K562 (cell line): ENCODE measurements at regions not wholly inside any gene's neighbourhood (a gene's known extent, or its start where the extent isn't known, plus 50 kb on each side); places are given as distances from the start of the nearest gene placed in this dataset.

Experiments used
- ATAC-seq: fragments of 200-7000 bp; cut with Tn5 transposase; 3 replicates; pipeline ENCODE4 v1.9.1; 2020; ENCODE audit warnings: moderate library complexity
- BruUV-seq: library from RNA; stranded (reverse); fragments of 400-500 nt; replicated peaks from 2 replicates; lab custom pipeline; 2021; lab: Mats Ljungman, UMichigan
- CTCF ChIA-PET: fragments of 300-600 bp; formaldehyde crosslinking; extraction: SDS; loops from one replicate; lab custom pipeline; 2021; ENCODE audit warnings: low intra/inter-chr PET ratio; lab: Yijun Ruan, JAX
- POLR2A ChIA-PET: fragments of 300-600, 350-650 bp; sonication (Branson Sonifier 250); formaldehyde crosslinking; extraction: SDS; loops from one replicate; lab custom pipeline; 2021; ENCODE audit warnings: antibody characterized with exemption, inconsistent platforms; lab: Yijun Ruan, JAX
- DNase-seq, 4 experiments: peaks; one replicate each; pipeline versions ENCODE4 v3.0.0 to v3.0.0-alpha.2; 2011 to 2018; ENCODE audit warnings: low spot score in 3 of 4, mixed read lengths in 3 of 4; ENCODE audit errors: extremely low read depth in 1 of 4
- FAIRE-seq: peaks from 2 replicates; lab custom pipeline; 2011; peaks lifted over from hg19 to GRCh38; lab: Jason Lieb, UNC
- H2AFZ ChIP-seq: 2 replicates; pipeline ENCODE4 v1.6.0; 2011; ENCODE audit warnings: low read depth, low read length, control low read depth, inconsistent platforms
- H3K27ac ChIP-seq: fragments of 200-600 bp; 3 replicates; pipeline ENCODE4 v1.8.0; 2011; ENCODE audit warnings: low read depth, mild to moderate bottlenecking, control low read depth, inconsistent platforms, low read length, moderate library complexity, mixed read lengths; ENCODE audit errors: extremely low read depth
- H3K27me3 ChIP-seq, 2 experiments: fragments of 300-600 bp in 1 of 2; 2 replicates in 1 of 2; 3 replicates in 1 of 2; pipeline versions ENCODE4 v1.6.0 to v1.8.0; 2011; ENCODE audit warnings: inconsistent platforms in 2 of 2, low read length in 2 of 2, mild to moderate bottlenecking in 1 of 2, mixed read lengths in 1 of 2, moderate library complexity in 1 of 2; ENCODE audit not compliant: control insufficient read depth in 2 of 2, insufficient read depth in 2 of 2
- H3K36me3 ChIP-seq: fragments of 300-600 bp; 3 replicates; pipeline ENCODE4 v1.8.0; 2011; ENCODE audit warnings: mild to moderate bottlenecking, low read length, inconsistent platforms; ENCODE audit not compliant: control insufficient read depth, insufficient read depth
- H3K4me1 ChIP-seq, 2 experiments: fragments of 200-600 bp in 1 of 2; replicated peaks in 1 of 2; 2 replicates in 1 of 2; 3 replicates in 1 of 2; pipeline versions ENCODE4 v1.5.1 to v1.8.0; 2011; ENCODE audit warnings: inconsistent platforms in 2 of 2, low read length in 2 of 2, mild to moderate bottlenecking in 1 of 2, mixed read lengths in 1 of 2, moderate library complexity in 1 of 2; ENCODE audit not compliant: control insufficient read depth in 2 of 2, insufficient read depth in 2 of 2
- H3K4me2 ChIP-seq: 2 replicates; pipeline ENCODE4 v1.6.1; 2011; ENCODE audit warnings: low read length, control low read depth, inconsistent platforms, mixed read lengths; ENCODE audit not compliant: insufficient read depth
- H3K4me3 ChIP-seq: fragments of 200-600 bp; sonication (generic), shearing (Covaris generic); 2 replicates; pipeline ENCODE4 v1.5.1; 2016; ENCODE audit warnings: control low read depth, inconsistent platforms
- H3K79me2 ChIP-seq: fragments of 200-600 bp; 3 replicates; pipeline ENCODE4 v1.8.0; 2011; ENCODE audit warnings: low read length, inconsistent platforms; ENCODE audit not compliant: control insufficient read depth, insufficient read depth
- H3K9ac ChIP-seq, 2 experiments: 2 replicates each; pipeline versions ENCODE4 v1.6.0 to v1.6.1; 2011; ENCODE audit warnings: low read depth in 2 of 2, low read length in 2 of 2, control low read depth in 1 of 2, inconsistent platforms in 1 of 2, mild to moderate bottlenecking in 1 of 2, mixed read lengths in 1 of 2; ENCODE audit not compliant: insufficient read depth in 1 of 2
- H3K9me1 ChIP-seq: one replicate; pipeline ENCODE4 v1.6.0; 2011; ENCODE audit warnings: inconsistent platforms, mild to moderate bottlenecking, low read length, moderate library complexity; ENCODE audit not compliant: control insufficient read depth, insufficient read depth
- H3K9me3 ChIP-seq: replicated peaks from 2 replicates; pipeline ENCODE4 v1.5.1; 2011; ENCODE audit warnings: low read depth, low read length, inconsistent platforms; ENCODE audit not compliant: control insufficient read depth, insufficient read depth
- H4K20me1 ChIP-seq: replicated peaks from 2 replicates; pipeline ENCODE4 v1.6.1; 2011; ENCODE audit warnings: low read length, inconsistent platforms, mixed read lengths; ENCODE audit not compliant: control insufficient read depth, insufficient read depth
- ATF4 ChIP-seq: fragments of 450-650 bp; formaldehyde crosslinking; IDR thresholded peaks from 2 replicates; pipeline ENCODE4 v1.4.0; 2022; ENCODE audit warnings: mild to moderate bottlenecking, moderate library complexity
- ATF7 ChIP-seq: fragments of 450-650 bp; IDR thresholded peaks from 2 replicates; pipeline ENCODE4 v1.7.1; 2014; ENCODE audit warnings: mild to moderate bottlenecking, moderate library complexity
- BHLHE40 ChIP-seq: IDR thresholded peaks from 2 replicates; pipeline ENCODE4 v1.6.1; 2011; ENCODE audit warnings: low read length, improper control_type of control experiment
- BRF1 ChIP-seq: IDR thresholded peaks from 3 replicates; pipeline ENCODE4 v1.6.1; 2011; ENCODE audit warnings: borderline replicate concordance, mild to moderate bottlenecking; ENCODE audit not compliant: insufficient read length; ENCODE audit errors: extremely low read depth
- FUS ChIP-seq: fragments of 200-400 bp; formaldehyde crosslinking; optimal IDR thresholded peaks from 2 replicates; pipeline ENCODE3; 2017; ENCODE audit warnings: low read depth, low read length
- GABPA ChIP-seq: fragments of 200-800 bp; sonication (Bioruptor generic); conservative IDR thresholded peaks from 2 replicates; pipeline ENCODE4 v1.6.1; 2016; ENCODE audit warnings: low read depth, missing genetic modification characterization, missing compliant biosample characterization
- HDAC2 ChIP-seq: fragments of 450-650 bp; IDR thresholded peaks from 2 replicates; pipeline ENCODE4 v1.6.1; 2016; ENCODE audit warnings: mild to moderate bottlenecking
- MCM5 ChIP-seq: fragments of 450-650 bp; IDR thresholded peaks from 2 replicates; pipeline ENCODE4 v1.6.1; 2016; ENCODE audit warnings: low read depth
- PCBP1 ChIP-seq: fragments of 200-400 bp; formaldehyde crosslinking; IDR thresholded peaks from 2 replicates; pipeline ENCODE4 v1.6.1; 2018; ENCODE audit warnings: mild to moderate bottlenecking, low read depth, low read length; ENCODE audit not compliant: poor library complexity, severe bottlenecking
- PRPF4 ChIP-seq: fragments of 200-400 bp; formaldehyde crosslinking; IDR thresholded peaks from one replicate; pipeline ENCODE4 v1.6.1; 2017; ENCODE audit warnings: low read length, low read depth, mild to moderate bottlenecking; ENCODE audit not compliant: insufficient read depth, poor library complexity, severe bottlenecking
- ZBTB7A ChIP-seq: IDR thresholded peaks from 2 replicates; pipeline ENCODE4 v1.6.1; 2011; ENCODE audit warnings: low read depth, mild to moderate bottlenecking, low read length, moderate library complexity, borderline replicate concordance; ENCODE audit not compliant: control insufficient read depth
- ZBTB9 ChIP-seq: fragments of 450-650 bp; formaldehyde crosslinking; IDR thresholded peaks from 2 replicates; pipeline ENCODE4 v1.4.0; 2020; ENCODE audit warnings: mild to moderate bottlenecking, moderate library complexity
- ZNF224 ChIP-seq: sonication (generic); formaldehyde crosslinking; IDR thresholded peaks from 2 replicates; pipeline ENCODE4 v1.8.0; 2022; ENCODE audit warnings: mild to moderate bottlenecking, missing genetic modification reagents
- ZNF584 ChIP-seq: fragments of 200-800 bp; sonication (Bioruptor generic); IDR thresholded peaks from 2 replicates; pipeline ENCODE4 v1.6.1; 2016; ENCODE audit warnings: low read depth, mild to moderate bottlenecking, missing genetic modification characterization, missing compliant biosample characterization
- ZNF740 ChIP-seq, 3 experiments: fragments of 200-800 bp in 1 of 3; sonication (Bioruptor generic) in 1 of 3; sonication (generic) in 1 of 3; formaldehyde crosslinking in 1 of 3; IDR thresholded peaks; 2 replicates each; pipeline versions ENCODE4 v1.6.1 to v1.8.0; 2016 to 2022; ENCODE audit warnings: mild to moderate bottlenecking in 2 of 3, missing compliant biosample characterization in 2 of 3, missing genetic modification characterization in 2 of 3, missing genetic modification reagents in 1 of 3
- ZNF75A ChIP-seq: fragments of 450-650 bp; formaldehyde crosslinking; IDR thresholded peaks from 2 replicates; pipeline ENCODE4 v1.4.0; 2020; ENCODE audit warnings: mild to moderate bottlenecking
- ZNF780A ChIP-seq: fragments of 250-450 bp; sonication (Bioruptor Pico); IDR thresholded peaks from 2 replicates; pipeline ENCODE4 v1.5.0; 2021; ENCODE audit warnings: mild to moderate bottlenecking
- WGBS: fragments of 100-300 bp; shearing (Covaris generic); methylation state at CpG from one replicate; pipeline ENCODE4 v1.1.6; 2016; ENCODE audit warnings: low coverage, mixed read lengths; ENCODE audit not compliant: insufficient coverage; ENCODE audit errors: missing lambda C conversion rate; 5-methylcytosine and 5-hydroxymethylcytosine counted together
- in situ Hi-C: fragments of 300-500 bp; cut with MboI; formaldehyde crosslinking; loops from 4 replicates; pipeline ENCODE4 v1.15.0; 2018; ENCODE audit warnings: inconsistent platforms, mixed read lengths
- intact Hi-C: fragments of 100-400 bp; cut with micrococcal nuclease; formaldehyde crosslinking; loops from 2 replicates; pipeline ENCODE4 v1.14.2; 2022
- TF ChIP-seq, protein P1 (sequence below): fragments of 450-650 bp; IDR thresholded peaks from 2 replicates; pipeline ENCODE4 v1.6.1; 2016

DNA sequence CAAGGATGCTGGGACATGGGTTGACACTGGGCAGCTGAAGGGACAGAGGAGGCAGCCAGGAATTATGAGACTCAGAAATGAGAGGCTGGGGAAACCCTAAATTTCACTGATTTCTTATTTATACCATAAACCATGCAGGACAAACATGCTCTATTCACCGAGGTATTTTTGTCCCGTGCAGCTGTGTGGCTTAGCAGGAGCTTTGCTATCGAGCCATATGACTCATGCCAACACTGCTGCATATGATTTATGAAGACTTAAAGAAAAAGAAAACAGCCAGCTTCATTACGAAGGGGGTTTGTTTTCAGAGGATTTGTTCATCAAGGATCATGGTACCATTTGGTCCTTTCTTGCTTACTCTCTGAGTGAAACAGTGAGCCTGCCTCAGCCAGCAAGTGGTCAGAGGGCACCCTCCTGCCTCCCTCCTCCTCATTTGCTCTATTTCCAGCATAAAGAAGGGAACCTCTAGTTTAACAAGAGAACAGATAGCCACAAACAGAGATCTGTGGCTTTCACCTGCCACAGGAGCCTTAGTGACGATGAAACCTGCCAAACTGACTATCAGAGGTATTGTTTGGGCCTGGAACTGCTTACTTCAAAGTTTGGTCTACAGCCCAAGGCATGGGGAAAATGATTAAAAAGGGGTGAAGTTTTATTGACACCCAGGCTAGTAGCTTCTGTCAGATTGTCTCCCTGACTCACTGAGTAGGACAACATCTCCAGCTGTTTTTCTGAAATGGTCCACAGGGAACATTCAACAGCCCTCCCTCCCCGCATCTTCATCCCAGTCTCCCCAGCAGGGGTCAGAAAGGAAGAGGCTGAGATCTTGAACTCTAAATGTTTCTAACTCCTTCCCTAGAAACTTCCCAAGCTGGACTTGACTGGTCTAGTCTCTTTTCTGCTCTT, 80.1 kb upstream of the MAML3 start:
- Histone ChIP-seq H3K4me2 (no peak overlapping the region), H2AFZ (no peak overlapping the region), H3K4me3 (no peak overlapping the region), H3K36me3 (no peaks in the 10 kb centered on the region), H3K9me3 (no peaks in the 10 kb centered on the region), H3K9me1 (no peaks in the 10 kb centered on the region), H3K9ac (no peak overlapping the region), H3K79me2 (no peaks in the 10 kb centered on the region), H3K4me1 (no peaks in the 10 kb centered on the region), H4K20me1 (no peaks in the 10 kb centered on the region; the same call in 1 of the 2 replicates), H3K27ac (no peak overlapping the region), H3K27me3 (peaks cover 4 to 25% of the 10 kb centered on the region in 2 experiments; a peak in 4 of 5 replicates)
- BruUV-seq, result no TSS peak
- in situ Hi-C loops, result no loop called here
- DNase-seq, result no peak
- no peak for ATAC-seq
- intact Hi-C loops, result no loop called here
- CTCF ChIA-PET, result no interaction called here
- 0% methylated on average over 6 of the region's 6 CpGs for WGBS
- FAIRE-seq, result no peak
- POLR2A ChIA-PET, result interaction anchor here (1.4 kb wide), 1 partner anchor 33 kb away, joined by 3 read pairs; no protein-coding TSS in a partner anchor
- TF ChIP-seq BHLHE40, result no peak
- TF ChIP-seq ZNF584, result no peak
- no peak for TF ChIP-seq GABPA (tag)
- no peak for TF ChIP-seq ZBTB7A
- TF ChIP-seq MCM5, result no peak
- TF ChIP-seq ZNF224 (CRISPR knock-in tag), result no peak
- TF ChIP-seq ATF7, result no peak
- no peak for TF ChIP-seq ZBTB9 (CRISPR knock-in tag)
- no peak for TF ChIP-seq ZNF740 (CRISPR knock-in tag; IDR thresholded peaks at IDR 0.05)
- TF ChIP-seq ZNF740 (tag; IDR thresholded peaks at IDR 0.05), result no peak
- no peak for TF ChIP-seq PRPF4
- TF ChIP-seq, protein P1, sequence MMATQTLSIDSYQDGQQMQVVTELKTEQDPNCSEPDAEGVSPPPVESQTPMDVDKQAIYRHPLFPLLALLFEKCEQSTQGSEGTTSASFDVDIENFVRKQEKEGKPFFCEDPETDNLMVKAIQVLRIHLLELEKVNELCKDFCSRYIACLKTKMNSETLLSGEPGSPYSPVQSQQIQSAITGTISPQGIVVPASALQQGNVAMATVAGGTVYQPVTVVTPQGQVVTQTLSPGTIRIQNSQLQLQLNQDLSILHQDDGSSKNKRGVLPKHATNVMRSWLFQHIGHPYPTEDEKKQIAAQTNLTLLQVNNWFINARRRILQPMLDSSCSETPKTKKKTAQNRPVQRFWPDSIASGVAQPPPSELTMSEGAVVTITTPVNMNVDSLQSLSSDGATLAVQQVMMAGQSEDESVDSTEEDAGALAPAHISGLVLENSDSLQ, result no peak
- TF ChIP-seq FUS, result no peak
- TF ChIP-seq PCBP1, result no peak
- no peak for TF ChIP-seq ZNF75A (CRISPR knock-in tag)
- TF ChIP-seq ATF4 (CRISPR knock-in tag), result no peak
- TF ChIP-seq BRF1, result no peak
- no peak for TF ChIP-seq HDAC2
- no peak for TF ChIP-seq ZNF780A
